ENCODE measurements at regions not wholly inside any gene's neighbourhood (a gene's known extent, or its start where the extent isn't known, plus 50 kb on each side); places are given as distances from the start of the nearest gene placed in this dataset.

DNA sequence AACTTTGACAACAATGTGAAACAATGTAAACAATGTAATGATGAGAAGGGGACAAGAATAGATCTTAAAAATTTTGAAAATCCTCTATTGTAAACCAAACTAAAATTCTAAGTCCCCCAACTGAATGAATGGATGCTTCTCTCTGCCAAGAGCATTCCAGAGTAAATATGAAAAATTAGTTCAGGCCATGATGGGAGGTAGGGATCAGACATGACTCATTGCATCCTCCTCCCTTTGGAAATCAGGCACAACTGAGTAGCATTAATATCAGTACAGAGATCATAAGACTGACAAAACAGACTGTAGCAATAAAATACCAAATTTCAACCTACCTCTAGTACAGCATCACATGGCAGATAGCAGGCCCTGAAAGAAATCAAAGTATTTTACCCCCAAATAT lies 559.9 kb downstream of the C12orf50 start:
- TF ChIP-seq CTCF (IDR thresholded peaks at IDR 0.05): no peak
- no peaks in the 10 kb centered on the region for H3K36me3 ChIP-seq (ENCODE audit: control insufficient read depth, insufficient read depth, low read length)
- Mint-ChIP-seq H3K36me3 (peaks cover 20% of the 10 kb centered on the region), H3K27ac (no peak overlapping the region), H3K4me3 (no peak overlapping the region), H3K27me3 (ENCODE audit: low read depth in 2 of 2) (no peaks in the 10 kb centered on the region), H3K4me1 (no peaks in the 10 kb centered on the region), H3K9me3 (peaks cover 17 to 20% of the 10 kb centered on the region in 2 donors)
- no peak overlapping the region for H3K27ac ChIP-seq (ENCODE audit: low read length)
- no peak for DNase-seq
- no peaks in the 10 kb centered on the region for H3K27me3 ChIP-seq (ENCODE audit: control insufficient read depth, insufficient read depth, low read length)
- no peak overlapping the region for H3K4me3 ChIP-seq (ENCODE audit: low read length)
- intact Hi-C loops (cut with micrococcal nuclease): no loop called here
- H3K4me1 ChIP-seq (ENCODE audit: control insufficient read depth, insufficient read depth, low read length): no peaks in the 10 kb centered on the region
- no peak for ATAC-seq
- no peaks in the 10 kb centered on the region for H3K9me3 ChIP-seq (ENCODE audit: control insufficient read depth, insufficient read depth, low read length)

GRCh38 chr12:87467936-87468335 lies 561.3 kb downstream of the C12orf50 start:
- H3K27me3 Mint-ChIP-seq (ENCODE audit: low read depth in 2 of 2): no peaks in the 10 kb centered on the region
- no peak for TF ChIP-seq CTCF (IDR thresholded peaks at IDR 0.05)
- H3K36me3 Mint-ChIP-seq: peaks cover 13% of the 10 kb centered on the region
- H3K4me3 Mint-ChIP-seq: no peak overlapping the region
- Histone ChIP-seq H3K9me3 (ENCODE audit: control insufficient read depth, insufficient read depth, low read length) (no peaks in the 10 kb centered on the region), H3K27ac (ENCODE audit: low read length) (no peak overlapping the region), H3K4me3 (ENCODE audit: low read length) (no peak overlapping the region), H3K4me1 (ENCODE audit: control insufficient read depth, insufficient read depth, low read length) (no peaks in the 10 kb centered on the region), H3K27me3 (ENCODE audit: control insufficient read depth, insufficient read depth, low read length) (no peaks in the 10 kb centered on the region), H3K36me3 (ENCODE audit: control insufficient read depth, insufficient read depth, low read length) (no peaks in the 10 kb centered on the region)
- intact Hi-C loops (cut with micrococcal nuclease): loop anchor here (1.0 kb wide), 1 partner anchor 32 kb away; no protein-coding TSS in a partner anchor
- ATAC-seq: no peak
- no peak overlapping the region for H3K27ac Mint-ChIP-seq
- no peak for DNase-seq
- no peaks in the 10 kb centered on the region for H3K4me1 Mint-ChIP-seq
- peaks cover 13 to 14% of the 10 kb centered on the region in 2 donors for H3K9me3 Mint-ChIP-seq

GRCh38 chr12:87464565-87464964 lies 564.6 kb downstream of the C12orf50 start:
- Histone ChIP-seq H3K27ac (ENCODE audit: low read length) (no peak overlapping the region), H3K9me3 (ENCODE audit: control insufficient read depth, insufficient read depth, low read length) (no peaks in the 10 kb centered on the region), H3K36me3 (ENCODE audit: control insufficient read depth, insufficient read depth, low read length) (no peaks in the 10 kb centered on the region), H3K4me1 (ENCODE audit: control insufficient read depth, insufficient read depth, low read length) (no peaks in the 10 kb centered on the region), H3K4me3 (ENCODE audit: low read length) (no peak overlapping the region), H3K27me3 (ENCODE audit: control insufficient read depth, insufficient read depth, low read length) (no peaks in the 10 kb centered on the region)
- H3K9me3 Mint-ChIP-seq: peaks cover 12 to 18% of the 10 kb centered on the region in 2 donors
- H3K36me3 Mint-ChIP-seq: no peaks in the 10 kb centered on the region
- DNase-seq (no peak), ATAC-seq (no peak)
- no peaks in the 10 kb centered on the region for H3K4me1 Mint-ChIP-seq
- H3K27me3 Mint-ChIP-seq (ENCODE audit: low read depth in 2 of 2): no peaks in the 10 kb centered on the region
- no peak overlapping the region for H3K4me3 Mint-ChIP-seq
- H3K27ac Mint-ChIP-seq: no peak overlapping the region
- TF ChIP-seq CTCF (IDR thresholded peaks at IDR 0.05): no peak
- no CpG with 5 or more reads among the region's 1 CpG for WGBS (ENCODE audit: insufficient coverage)
- intact Hi-C loops (cut with micrococcal nuclease): no loop called here

DNA sequence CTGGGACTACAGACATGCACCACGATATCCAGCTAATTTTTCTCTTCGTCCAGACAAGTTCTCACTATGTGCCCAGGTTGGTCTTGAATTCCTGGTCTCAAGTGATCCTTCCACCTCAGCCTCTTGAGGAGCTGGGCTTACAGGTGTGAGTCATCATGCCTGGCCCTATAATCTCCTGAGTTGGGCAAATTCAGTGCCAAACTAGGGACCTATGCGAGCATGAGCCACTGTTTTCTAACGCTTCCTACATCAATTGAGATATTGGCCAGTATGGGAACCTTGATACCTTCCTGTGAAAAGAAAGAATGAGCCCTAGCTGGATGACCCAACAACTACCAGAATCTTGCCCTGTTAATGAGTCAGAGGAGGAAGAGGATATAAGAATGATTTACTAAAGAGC lies 585.2 kb downstream of the C12orf50 start:
- Histone ChIP-seq H3K4me3 (ENCODE audit: low read length) (no peak overlapping the region), H3K9me3 (ENCODE audit: control insufficient read depth, insufficient read depth, low read length) (no peaks in the 10 kb centered on the region), H3K4me1 (ENCODE audit: control insufficient read depth, insufficient read depth, low read length) (no peaks in the 10 kb centered on the region), H3K27me3 (ENCODE audit: control insufficient read depth, insufficient read depth, low read length) (no peaks in the 10 kb centered on the region), H3K27ac (ENCODE audit: low read length) (no peak overlapping the region), H3K36me3 (ENCODE audit: control insufficient read depth, insufficient read depth, low read length) (no peaks in the 10 kb centered on the region)
- Mint-ChIP-seq H3K4me1 (no peaks in the 10 kb centered on the region), H3K27me3 (ENCODE audit: low read depth in 2 of 2) (no peaks in the 10 kb centered on the region), H3K27ac (no peak overlapping the region), H3K4me3 (no peak overlapping the region), H3K36me3 (no peaks in the 10 kb centered on the region), H3K9me3 (peaks cover 9 to 18% of the 10 kb centered on the region in 2 donors)
- ATAC-seq (no peak), DNase-seq (no peak)
- intact Hi-C loops (cut with micrococcal nuclease): no loop called here
- 96% methylated on average over 4 of the region's 4 CpGs for WGBS (ENCODE audit: insufficient coverage)
- no peak for TF ChIP-seq CTCF (IDR thresholded peaks at IDR 0.05)
